Activated CD4-positive, alpha-beta T cell treated with anti-CD3 and anti-CD28 coated beads, Interleukin-2, amount 10 ng/mL, durations not matched to agents 7 days and 5 days (primary cell): ENCODE measurements at regions not wholly inside any gene's neighbourhood (a gene's known extent, or its start where the extent isn't known, plus 50 kb on each side); places are given as distances from the start of the nearest gene placed in this dataset.

Experiments
- CTCF ChIA-PET: fragments of 350-600 bp; sonication (Branson Sonifier 250); formaldehyde crosslinking; loops from one replicate; lab custom pipeline; 2021; ENCODE audit warnings: antibody characterized with exemption; lab: Charles Lee
- POLR2A ChIA-PET: fragments of 350-600 bp; sonication (Branson Sonifier 250); formaldehyde crosslinking; loops from one replicate; lab custom pipeline; 2021; ENCODE audit warnings: antibody characterized with exemption; lab: Charles Lee
- DNase-seq: peaks from one replicate; pipeline ENCODE4 v3.0.0-alpha.2; 2020
- H3K27ac Mint-ChIP-seq: one replicate; pipeline ENCODE4 v1.8.0; 2021; ENCODE audit warnings: mild to moderate bottlenecking, moderate library complexity, mixed read lengths
- H3K27me3 Mint-ChIP-seq: one replicate; pipeline ENCODE4 v1.8.0; 2021; ENCODE audit warnings: mixed read lengths
- H3K36me3 Mint-ChIP-seq: one replicate; pipeline ENCODE4 v1.8.0; 2021; ENCODE audit warnings: low read depth, mixed read lengths
- H3K4me1 Mint-ChIP-seq: one replicate; pipeline ENCODE4 v1.8.0; 2021; ENCODE audit warnings: mixed read lengths
- H3K4me3 Mint-ChIP-seq: one replicate; pipeline ENCODE4 v1.8.0; 2021; ENCODE audit warnings: mild to moderate bottlenecking, moderate library complexity, mixed read lengths
- H3K9me3 Mint-ChIP-seq: one replicate; pipeline ENCODE4 v1.8.0; 2021; ENCODE audit warnings: mixed read lengths

- ChIA-PET CTCF (no interaction called here), POLR2A (no interaction called here)
- no peak overlapping the region for H3K4me3 Mint-ChIP-seq
- no peak overlapping the region for H3K27ac Mint-ChIP-seq
- no peaks in the 10 kb centered on the region for H3K9me3 Mint-ChIP-seq
- H3K4me1 Mint-ChIP-seq, result no peaks in the 10 kb centered on the region
- peaks cover 14% of the 10 kb centered on the region for H3K27me3 Mint-ChIP-seq
- no peak for DNase-seq
- no peaks in the 10 kb centered on the region for H3K36me3 Mint-ChIP-seq
Observed at GRCh38 chr10:33385686-33386085, 51.2 kb upstream of the NRP1 start.

- POLR2A ChIA-PET, result no interaction called here
- Mint-ChIP-seq H3K4me3 (no peak overlapping the region), H3K27ac (no peak overlapping the region), H3K27me3 (peaks cover 16% of the 10 kb centered on the region), H3K36me3 (no peaks in the 10 kb centered on the region), H3K9me3 (no peaks in the 10 kb centered on the region), H3K4me1 (no peaks in the 10 kb centered on the region)
- CTCF ChIA-PET, result no interaction called here
- no peak for DNase-seq
Observed at GRCh38 chr10:33385015-33385414, 50.5 kb upstream of the NRP1 start.
